Spleen (tissue), 7 donors: ENCODE measurements at regions not wholly inside any gene's neighbourhood (a gene's known extent, or its start where the extent isn't known, plus 50 kb on each side); places are given as distances from the start of the nearest gene placed in this dataset.
"Not testable (repeated sequence)": the region's sequence is repeated elsewhere in the genome, so short reads cannot be mapped to it uniquely, and the experiment has no call there.

Source experiments
- CTCF ChIP-seq, 11 experiments: fragments of 200-600 bp in 7 of 11; fragments of 450-650 bp in 4 of 11; sonication (generic) in 4 of 11; IDR thresholded peaks in 8 of 11; conservative IDR thresholded peaks in 3 of 11; 1 replicate in 7 of 11; 2 replicates in 4 of 11; pipeline versions ENCODE4 v1.4.0 to v1.8.0; 2016 to 2021; ENCODE audit warnings: antibody characterized with exemption in 11 of 11, inconsistent platforms in 4 of 11, mild to moderate bottlenecking in 1 of 11
- POLR2A ChIP-seq, 3 donors: fragments of 450-650 bp; IDR thresholded peaks; one replicate each; pipeline ENCODE4 v1.5.1; 2017; ENCODE audit warnings: antibody characterized with exemption in 3 of 3, mild to moderate bottlenecking in 1 of 3
- POLR2AphosphoS5 ChIP-seq, 3 donors: sonication (generic); formaldehyde crosslinking; IDR thresholded peaks; one replicate each; pipeline ENCODE4 v1.5.1; 2017; ENCODE audit warnings: antibody characterized with exemption in 3 of 3
- donor health status: DM: no; HTN: no; CAD: no; lungs with moderate emphysema.
- donor health status: DM: no; HTN: no; CAD: no.
- donor health status: DM: no; HTN: no; CAD: no.

GRCh38 chr2:88994856-88995255 is 303.4 kb downstream of the RPIA start:
- TF ChIP-seq POLR2AphosphoS5 (IDR thresholded peaks at IDR 0.05); CTCF (IDR thresholded peaks at IDR 0.05 in 8 of 11, conservative IDR thresholded peaks at IDR 0.05 in 3 of 11); POLR2A (IDR thresholded peaks at IDR 0.05): not testable (repeated sequence)
